HG02763 (cell line): ENCODE measurements at regions not wholly inside any gene's neighbourhood (a gene's known extent, or its start where the extent isn't known, plus 50 kb on each side); places are given as distances from the start of the nearest gene placed in this dataset.

Source experiments
- ATAC-seq: cut with Tn5 transposase; IDR thresholded peaks from one replicate; pipeline ENCODE4 v1.9.1; 2021; ENCODE audit warnings: mild to moderate bottlenecking, moderate library complexity; ENCODE audit not compliant: unreplicated experiment

- no peak for ATAC-seq
Measured at GRCh38 chr2:221205103-221205673, 366.9 kb downstream of the EPHA4 start.

DNA sequence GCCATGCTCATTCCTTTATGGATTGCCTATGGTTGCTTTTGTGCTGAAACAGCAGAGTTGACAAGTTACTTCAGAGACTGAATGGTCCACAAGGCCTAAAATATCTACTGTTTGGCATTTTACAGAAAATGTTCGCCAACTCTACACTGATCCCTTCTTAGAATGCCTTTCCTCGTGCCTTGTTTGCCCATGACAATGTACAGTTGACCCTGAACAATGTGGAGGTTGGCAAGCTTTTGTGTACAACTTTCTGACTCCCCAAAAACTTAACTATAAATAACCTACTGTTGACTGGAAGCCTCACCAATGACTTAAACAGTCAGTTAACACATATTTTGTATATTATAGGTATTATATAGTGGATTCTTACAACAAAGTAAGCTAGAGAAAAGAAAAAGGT lies 361.4 kb downstream of the EPHA4 start:
- no peak for ATAC-seq

- no peak for ATAC-seq
Measured at GRCh38 chr2:221211653-221212052, 360.5 kb downstream of the EPHA4 start.

DNA sequence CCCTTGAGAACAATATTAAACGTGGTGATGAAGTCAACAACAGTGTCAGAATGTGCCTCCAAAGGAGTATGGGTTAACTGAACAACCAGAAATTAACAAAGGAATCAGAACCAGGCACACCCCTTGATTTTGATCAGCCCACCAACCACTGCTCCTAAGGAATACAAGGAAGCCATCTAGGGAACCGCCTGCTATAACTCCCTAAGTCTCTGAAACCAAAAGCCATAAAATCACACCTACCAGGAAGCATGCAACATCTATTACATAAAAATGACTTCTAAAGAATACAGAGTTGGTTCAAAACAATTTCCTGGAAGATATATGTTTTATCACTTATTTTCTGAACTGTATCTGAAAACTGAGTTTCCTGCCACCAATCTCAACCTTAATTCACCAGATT lies 360.0 kb downstream of the EPHA4 start:
- no peak for ATAC-seq

- no peak for ATAC-seq
Measured at GRCh38 chr2:221215487-221215886, 356.6 kb downstream of the EPHA4 start.

- ATAC-seq: no peak
Measured at GRCh38 chr2:221216636-221217035, 355.5 kb downstream of the EPHA4 start.

GRCh38 chr2:221225752-221226151 lies 346.4 kb downstream of the EPHA4 start:
- no peak for ATAC-seq

GRCh38 chr2:221228214-221228769 lies 343.8 kb downstream of the EPHA4 start:
- no peak for ATAC-seq

DNA sequence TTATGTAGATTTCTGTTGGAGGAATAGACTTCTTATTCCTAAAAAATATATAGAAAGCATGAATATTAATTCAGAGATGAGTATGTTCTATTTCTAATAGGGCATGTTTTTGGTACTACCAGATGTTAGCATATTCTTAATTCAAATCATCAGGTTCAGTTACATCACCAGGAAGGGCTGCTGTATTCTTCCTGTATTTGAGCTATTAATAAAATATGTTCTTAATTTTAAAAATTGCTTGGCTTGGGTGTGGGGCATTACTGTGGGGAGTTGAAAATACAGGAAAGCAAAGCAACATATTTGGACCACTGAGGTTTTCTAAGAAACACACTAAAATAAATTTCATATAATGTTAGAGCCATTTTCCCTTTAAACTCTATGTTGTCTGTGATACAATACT lies 343.0 kb downstream of the EPHA4 start:
- no peak for ATAC-seq

- no peak for ATAC-seq
Measured at GRCh38 chr2:221231511-221231910, 340.6 kb downstream of the EPHA4 start.

- ATAC-seq: no peak
Measured at GRCh38 chr2:221235941-221236340, 336.2 kb downstream of the EPHA4 start.

DNA sequence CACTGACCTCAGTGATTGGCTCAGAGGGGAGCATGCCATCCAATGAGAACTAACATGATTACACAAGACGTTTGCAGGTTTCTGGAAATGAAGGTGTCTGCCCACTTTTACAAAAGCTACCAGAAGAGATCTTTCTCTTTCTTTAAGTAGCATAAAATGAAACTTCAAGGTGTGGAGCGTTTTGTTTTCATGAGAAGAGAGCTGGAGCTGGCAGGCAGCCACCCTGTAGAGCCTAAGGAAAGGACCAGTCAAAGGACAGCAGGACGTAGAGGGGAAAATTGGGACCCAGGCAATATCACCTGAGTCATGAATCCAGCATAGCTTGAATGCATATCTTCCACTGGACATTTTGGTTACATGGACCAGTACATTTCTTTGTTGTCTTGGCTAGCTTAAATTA lies 331.0 kb downstream of the EPHA4 start:
- no peak for ATAC-seq

DNA sequence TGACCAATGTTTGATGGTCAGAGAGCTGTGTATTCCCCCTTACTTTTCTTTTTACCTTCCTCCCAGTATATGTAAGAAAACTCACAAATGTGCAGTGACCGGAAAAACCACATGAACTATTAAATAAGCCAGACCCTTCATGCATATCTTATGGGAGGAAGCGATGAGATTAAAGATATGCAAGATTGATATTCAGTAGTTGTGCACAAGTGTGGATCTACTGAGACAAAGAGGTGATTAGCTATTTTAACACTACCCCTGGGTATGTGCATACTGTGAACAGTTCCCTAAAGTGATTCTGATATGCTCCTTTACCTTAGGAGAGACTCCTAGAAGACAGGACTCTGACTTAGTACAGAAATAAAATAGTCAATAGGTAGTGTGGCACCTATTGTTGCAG lies 328.3 kb downstream of the EPHA4 start:
- ATAC-seq: no peak

GRCh38 chr2:221245045-221245444 lies 327.1 kb downstream of the EPHA4 start:
- ATAC-seq: no peak

GRCh38 chr2:221245772-221246171 lies 326.3 kb downstream of the EPHA4 start:
- no peak for ATAC-seq

GRCh38 chr2:221254299-221254698 lies 317.8 kb downstream of the EPHA4 start:
- no peak for ATAC-seq

DNA sequence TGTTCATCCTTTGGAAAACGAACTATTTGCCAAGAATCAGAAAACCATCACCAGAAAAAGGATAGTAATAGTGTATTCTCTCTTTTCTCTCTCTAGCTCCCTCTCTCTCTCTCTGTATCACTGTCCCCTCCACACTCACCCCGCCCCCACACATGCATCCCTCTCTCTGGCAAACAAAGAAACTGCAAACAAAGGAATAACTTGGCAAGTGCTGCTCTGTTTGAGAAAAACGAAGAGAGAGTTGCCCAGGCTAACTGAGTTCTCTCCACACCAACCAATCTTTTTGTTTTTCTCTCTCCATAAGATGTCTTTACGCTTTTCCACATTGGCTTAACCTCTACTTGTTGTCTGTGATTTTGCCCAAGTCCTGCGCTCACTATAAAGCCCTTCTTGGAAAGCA lies 316.2 kb downstream of the EPHA4 start:
- ATAC-seq: no peak

- no peak for ATAC-seq
Measured at GRCh38 chr2:221258464-221258863, 313.6 kb downstream of the EPHA4 start.

- ATAC-seq: no peak
Measured at GRCh38 chr2:221262651-221263050, 309.5 kb downstream of the EPHA4 start.

DNA sequence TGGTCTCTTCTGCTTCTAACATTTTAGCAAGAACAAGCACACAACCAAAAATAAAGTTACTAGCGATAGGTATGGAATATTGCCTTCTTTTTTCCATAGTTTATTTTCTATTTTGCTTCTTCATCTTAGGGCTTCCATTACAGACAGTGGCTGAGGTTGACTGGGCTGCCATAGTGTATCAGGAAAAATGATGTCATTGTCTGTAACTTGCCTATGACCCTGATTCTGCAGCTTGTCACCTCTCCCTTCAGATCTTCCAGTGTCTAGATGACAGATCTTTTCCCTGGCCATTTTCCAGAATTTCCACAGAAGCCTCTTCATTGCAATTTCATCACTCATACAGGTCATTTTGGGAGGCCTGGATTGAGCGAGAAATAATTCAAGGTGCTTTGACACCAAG lies 308.5 kb downstream of the EPHA4 start:
- no peak for ATAC-seq

- ATAC-seq: no peak
Measured at GRCh38 chr2:221264318-221264717, 307.8 kb downstream of the EPHA4 start.

GRCh38 chr2:221267773-221268425 lies 304.2 kb downstream of the EPHA4 start:
- no peak for ATAC-seq

DNA sequence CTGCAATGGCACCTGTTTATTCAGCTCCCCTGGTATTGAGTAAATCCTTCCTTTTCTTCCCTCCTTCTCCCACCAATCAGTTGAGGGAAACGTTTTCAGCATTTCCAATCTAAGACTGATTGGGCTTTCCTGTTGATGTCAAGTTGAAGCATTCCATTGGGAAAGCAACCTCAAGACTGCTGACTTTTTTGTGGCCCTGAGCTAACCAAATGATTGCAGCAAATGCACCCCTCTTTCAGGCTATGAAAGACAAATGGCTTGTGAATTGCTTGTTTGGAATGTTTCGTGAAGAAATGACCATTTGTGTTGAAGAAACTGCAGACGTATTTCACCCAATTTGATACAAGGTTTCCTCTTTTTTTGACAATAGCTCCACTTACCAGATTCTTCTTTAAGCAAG lies 303.5 kb downstream of the EPHA4 start:
- ATAC-seq: no peak
